Esophagus squamous epithelium (tissue), 5 donors: ENCODE measurements at regions not wholly inside any gene's neighbourhood (a gene's known extent, or its start where the extent isn't known, plus 50 kb on each side); places are given as distances from the start of the nearest gene placed in this dataset.

Source experiments
- DNase-seq: peaks from one replicate; lab custom pipeline; 2025; lab: John Stamatoyannopoulos, UW
- H3K27ac ChIP-seq, 4 donors: fragments of 200-600 bp; sonication (generic); one replicate each; pipeline ENCODE4 v1.5.1; 2016 to 2019; ENCODE audit warnings: mild to moderate bottlenecking in 1 of 4
- H3K27me3 ChIP-seq, 4 donors: fragments of 200-600 bp; sonication (generic); 1 replicate in 3 of 4; 2 replicates in 1 of 4; pipeline versions ENCODE4 v1.5.1 to v1.6.0; 2017 to 2021; ENCODE audit warnings: antibody characterized with exemption in 1 of 4
- H3K36me3 ChIP-seq, 3 donors: fragments of 200-600 bp; sonication (generic); one replicate each; pipeline ENCODE4 v1.5.1; 2016 to 2019
- H3K4me1 ChIP-seq, 3 donors: fragments of 200-600 bp; sonication (generic); one replicate each; pipeline ENCODE4 v1.5.1; 2017 to 2019
- H3K4me3 ChIP-seq, 4 donors: fragments of 200-600 bp; sonication (generic); 1 replicate in 3 of 4; 2 replicates in 1 of 4; pipeline ENCODE4 v1.5.1; 2016 to 2019; ENCODE audit warnings: mild to moderate bottlenecking in 2 of 4, moderate library complexity in 1 of 4
- H3K9me3 ChIP-seq, 3 donors: fragments of 200-600 bp; sonication (generic); one replicate each; pipeline ENCODE4 v1.5.1; 2016 to 2019
- POLR2A ChIP-seq, 4 donors: fragments of 450-650 bp; IDR thresholded peaks; one replicate each; pipeline ENCODE4 v1.6.1; 2017; ENCODE audit warnings: antibody characterized with exemption in 4 of 4, mild to moderate bottlenecking in 4 of 4, moderate library complexity in 3 of 4
- WGBS, 2 donors: methylation state at CpG; one replicate each; pipeline ENCODE4 v1.1.5; 2018; 5-methylcytosine and 5-hydroxymethylcytosine counted together
- intact Hi-C: fragments of 100-400 bp; cut with DNase I; formaldehyde crosslinking; loops from one replicate; pipeline ENCODE4 v1.15.0; 2022
- TF ChIP-seq, protein P1 (sequence below), 6 experiments: fragments of 450-650 bp in 4 of 6; fragments of 200-600 bp in 2 of 6; sonication (generic) in 2 of 6; IDR thresholded peaks; one replicate each; pipeline ENCODE4 v1.5.1; 2016 to 2019; ENCODE audit warnings: antibody characterized with exemption in 6 of 6, mild to moderate bottlenecking in 4 of 6, moderate library complexity in 4 of 6
- donor health status: DM: yes; HTN: yes; CAD: no.

GRCh38 chr7:17709127-17709526 is 231.2 kb downstream of the SNX13 start:
- no peaks in the 10 kb centered on the region for H3K9me3 ChIP-seq
- no peaks in the 10 kb centered on the region for H3K36me3 ChIP-seq
- H3K4me3 ChIP-seq: no peak overlapping the region
- intact Hi-C loops: no loop called here
- no peaks in the 10 kb centered on the region for H3K4me1 ChIP-seq
- H3K27me3 ChIP-seq: no peaks in the 10 kb centered on the region
- no peak overlapping the region for H3K27ac ChIP-seq
- 70 to 71% methylated on average over 1 of the region's 1 CpG for WGBS, 2 donors
- no peak for DNase-seq
- TF ChIP-seq, protein P1, sequence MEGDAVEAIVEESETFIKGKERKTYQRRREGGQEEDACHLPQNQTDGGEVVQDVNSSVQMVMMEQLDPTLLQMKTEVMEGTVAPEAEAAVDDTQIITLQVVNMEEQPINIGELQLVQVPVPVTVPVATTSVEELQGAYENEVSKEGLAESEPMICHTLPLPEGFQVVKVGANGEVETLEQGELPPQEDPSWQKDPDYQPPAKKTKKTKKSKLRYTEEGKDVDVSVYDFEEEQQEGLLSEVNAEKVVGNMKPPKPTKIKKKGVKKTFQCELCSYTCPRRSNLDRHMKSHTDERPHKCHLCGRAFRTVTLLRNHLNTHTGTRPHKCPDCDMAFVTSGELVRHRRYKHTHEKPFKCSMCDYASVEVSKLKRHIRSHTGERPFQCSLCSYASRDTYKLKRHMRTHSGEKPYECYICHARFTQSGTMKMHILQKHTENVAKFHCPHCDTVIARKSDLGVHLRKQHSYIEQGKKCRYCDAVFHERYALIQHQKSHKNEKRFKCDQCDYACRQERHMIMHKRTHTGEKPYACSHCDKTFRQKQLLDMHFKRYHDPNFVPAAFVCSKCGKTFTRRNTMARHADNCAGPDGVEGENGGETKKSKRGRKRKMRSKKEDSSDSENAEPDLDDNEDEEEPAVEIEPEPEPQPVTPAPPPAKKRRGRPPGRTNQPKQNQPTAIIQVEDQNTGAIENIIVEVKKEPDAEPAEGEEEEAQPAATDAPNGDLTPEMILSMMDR (IDR thresholded peaks at IDR 0.05): no peak
- no peak for TF ChIP-seq POLR2A (IDR thresholded peaks at IDR 0.05)

DNA sequence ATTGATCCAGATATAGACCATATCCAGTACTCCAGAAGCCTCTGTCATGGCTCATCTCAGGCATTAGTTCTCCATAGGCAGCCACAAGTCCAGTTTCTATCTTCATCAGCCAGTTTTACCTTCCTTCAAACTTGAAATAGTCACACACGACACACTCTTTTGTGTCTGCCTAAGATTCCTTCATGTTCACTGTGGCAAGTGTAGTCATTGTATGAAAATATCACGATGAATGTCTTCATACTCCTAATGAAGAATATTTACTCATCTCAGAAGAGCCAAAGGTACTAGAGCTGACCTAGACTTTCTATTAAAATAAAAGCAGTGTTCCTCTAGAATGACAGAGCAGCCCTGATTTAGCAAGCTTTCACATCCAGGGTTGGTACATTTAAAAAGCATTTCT is 230.7 kb downstream of the SNX13 start:
- intact Hi-C loops: no loop called here
- Histone ChIP-seq H3K36me3 (no peaks in the 10 kb centered on the region), H3K27ac (no peak overlapping the region), H3K4me1 (no peaks in the 10 kb centered on the region), H3K9me3 (no peaks in the 10 kb centered on the region), H3K4me3 (no peak overlapping the region), H3K27me3 (no peaks in the 10 kb centered on the region)
- no peak for DNase-seq
- WGBS, 2 donors: 73 to 90% methylated on average over 2 of the region's 2 CpGs
- TF ChIP-seq, protein P1 (IDR thresholded peaks at IDR 0.05): no peak
- no peak for TF ChIP-seq POLR2A (IDR thresholded peaks at IDR 0.05)

DNA sequence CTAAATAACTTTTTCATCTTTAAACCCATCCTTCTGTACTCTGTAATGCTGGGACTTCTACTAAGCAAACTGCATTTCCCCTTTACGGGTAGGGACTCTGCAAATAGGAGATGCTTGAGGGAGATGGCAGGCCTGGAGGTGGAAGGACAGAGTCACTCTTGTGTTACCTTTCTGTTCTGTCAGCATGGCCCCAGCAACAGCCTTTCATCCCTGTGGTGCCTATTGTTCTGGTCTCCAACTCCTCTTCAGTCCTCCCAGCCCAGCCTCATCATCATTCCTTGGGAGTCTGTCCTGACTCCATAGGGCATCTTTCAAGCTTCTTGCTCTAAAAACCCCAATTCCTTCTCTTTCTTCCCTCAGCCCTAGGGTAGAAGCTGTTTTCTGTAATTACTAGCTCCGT is 230.0 kb downstream of the SNX13 start:
- Histone ChIP-seq H3K4me1 (no peaks in the 10 kb centered on the region), H3K9me3 (no peaks in the 10 kb centered on the region), H3K27me3 (no peaks in the 10 kb centered on the region), H3K27ac (no peak overlapping the region), H3K36me3 (no peaks in the 10 kb centered on the region), H3K4me3 (no peak overlapping the region)
- WGBS, 2 donors: 72 to 73% methylated on average over 2 of the region's 2 CpGs
- no peak for DNase-seq
- TF ChIP-seq, protein P1 (IDR thresholded peaks at IDR 0.05): no peak
- no peak for TF ChIP-seq POLR2A (IDR thresholded peaks at IDR 0.05)
- intact Hi-C loops: no loop called here

GRCh38 chr7:17713584-17713983 is 226.7 kb downstream of the SNX13 start:
- H3K4me1 ChIP-seq: no peaks in the 10 kb centered on the region
- no peak for TF ChIP-seq POLR2A (IDR thresholded peaks at IDR 0.05)
- TF ChIP-seq, protein P1 (IDR thresholded peaks at IDR 0.05): no peak
- 0 to 64% methylated on average over 1 of the region's 1 CpG for WGBS, 2 donors
- intact Hi-C loops: no loop called here
- no peak overlapping the region for H3K27ac ChIP-seq
- no peaks in the 10 kb centered on the region for H3K27me3 ChIP-seq
- no peak overlapping the region for H3K4me3 ChIP-seq
- no peak for DNase-seq
- no peaks in the 10 kb centered on the region for H3K36me3 ChIP-seq
- H3K9me3 ChIP-seq: no peaks in the 10 kb centered on the region

- no peak overlapping the region for H3K4me3 ChIP-seq
- H3K27me3 ChIP-seq: no peaks in the 10 kb centered on the region
- no peaks in the 10 kb centered on the region for H3K4me1 ChIP-seq
- DNase-seq: no peak
- H3K27ac ChIP-seq: no peak overlapping the region
- TF ChIP-seq, protein P1 (IDR thresholded peaks at IDR 0.05): no peak
- TF ChIP-seq POLR2A (IDR thresholded peaks at IDR 0.05): no peak
- 30 to 57% methylated on average over 1 to 2 of the region's 2 CpGs for WGBS, 2 donors
- no peaks in the 10 kb centered on the region for H3K36me3 ChIP-seq
- H3K9me3 ChIP-seq: no peaks in the 10 kb centered on the region
- intact Hi-C loops: no loop called here
Measured at GRCh38 chr7:17716816-17717215, 223.5 kb downstream of the SNX13 start.
